IMR-90 (cell line): ENCODE measurements at regions not wholly inside any gene's neighbourhood (a gene's known extent, or its start where the extent isn't known, plus 50 kb on each side); places are given as distances from the start of the nearest gene placed in this dataset.

Source experiments
- ATAC-seq: fragments of 200-7000 bp; cut with Tn5 transposase; 2 replicates; pipeline ENCODE4 v1.9.1; 2020; ENCODE audit warnings: low read depth, mild to moderate bottlenecking, moderate library complexity
- BruUV-seq: library from RNA; stranded (reverse); fragments of 400-500 nt; replicated peaks from 2 replicates; lab custom pipeline; 2021; lab: Mats Ljungman, UMichigan
- CTCF ChIA-PET: fragments of 300-600 bp; formaldehyde crosslinking; extraction: SDS; loops from one replicate; lab custom pipeline; 2021; ENCODE audit warnings: antibody characterized with exemption; lab: Yijun Ruan, JAX
- POLR2A ChIA-PET: fragments of 300-600 bp; sonication (Branson Sonifier 250); formaldehyde crosslinking; loops from one replicate; lab custom pipeline; 2022; ENCODE audit warnings: antibody characterized with exemption; ENCODE audit not compliant: unreplicated experiment; lab: Charles Lee
- DNase-seq: peaks from one replicate; pipeline ENCODE4 v3.0.0; 2013
- H2AFZ ChIP-seq: replicated peaks from 2 replicates; pipeline ENCODE3; 2013; ENCODE audit warnings: low read length, mild to moderate bottlenecking; ENCODE audit not compliant: poor library complexity
- H2AK5ac ChIP-seq: 2 replicates; pipeline ENCODE4 v1.6.1; 2013; ENCODE audit warnings: low read depth, low read length, inconsistent platforms
- H2AK9ac ChIP-seq: replicated peaks from 2 replicates; pipeline ENCODE3; 2013; ENCODE audit warnings: mild to moderate bottlenecking, low read depth, low read length, moderate library complexity; ENCODE audit not compliant: poor library complexity
- H2BK120ac ChIP-seq: 2 replicates; pipeline ENCODE4 v1.6.1; 2013; ENCODE audit warnings: low read depth, low read length, inconsistent platforms
- H2BK15ac ChIP-seq: 3 replicates; pipeline ENCODE4 v1.6.1; 2013; ENCODE audit warnings: low read depth, low read length, inconsistent platforms
- H2BK20ac ChIP-seq: 2 replicates; pipeline ENCODE4 v1.6.1; 2013; ENCODE audit warnings: low read depth, mild to moderate bottlenecking, inconsistent platforms, low read length, moderate library complexity
- H2BK5ac ChIP-seq: 2 replicates; pipeline ENCODE4 v1.6.1; 2013; ENCODE audit warnings: mild to moderate bottlenecking, low read depth, low read length, inconsistent platforms; ENCODE audit not compliant: poor library complexity, severe bottlenecking
- H3K14ac ChIP-seq: replicated peaks from 2 replicates; pipeline ENCODE4 v1.6.1; 2013; ENCODE audit warnings: low read depth, low read length, inconsistent platforms
- H3K18ac ChIP-seq: 2 replicates; pipeline ENCODE4 v1.6.1; 2013; ENCODE audit warnings: low read depth, low read length, control low read depth
- H3K23ac ChIP-seq: 2 replicates; pipeline ENCODE4 v1.6.1; 2013; ENCODE audit warnings: low read depth, low read length, inconsistent platforms
- H3K27ac ChIP-seq: 2 replicates; pipeline ENCODE4 v1.5.1; 2013; ENCODE audit warnings: mild to moderate bottlenecking, control low read depth, low read length; ENCODE audit not compliant: insufficient read depth
- H3K27me3 ChIP-seq: 2 replicates; pipeline ENCODE4 v1.6.1; 2013; ENCODE audit warnings: low read length; ENCODE audit not compliant: control insufficient read depth, insufficient read depth
- H3K36me3 ChIP-seq: 2 replicates; pipeline ENCODE4 v1.6.1; 2013; ENCODE audit warnings: low read length, mixed read lengths; ENCODE audit not compliant: control insufficient read depth, insufficient read depth
- H3K4ac ChIP-seq: 2 replicates; pipeline ENCODE4 v1.6.1; 2013; ENCODE audit warnings: low read depth, low read length, inconsistent platforms
- H3K4me1 ChIP-seq: 2 replicates; pipeline ENCODE4 v1.6.1; 2013; ENCODE audit warnings: low read length, mixed read lengths; ENCODE audit not compliant: control insufficient read depth, insufficient read depth
- H3K4me2 ChIP-seq: 2 replicates; pipeline ENCODE4 v1.6.1; 2013; ENCODE audit warnings: low read depth, mild to moderate bottlenecking, control low read depth, low read length, moderate library complexity
- H3K4me3 ChIP-seq: 2 replicates; pipeline ENCODE4 v1.5.1; 2013; ENCODE audit warnings: low read depth, mild to moderate bottlenecking, control low read depth, low read length, moderate library complexity; ENCODE audit not compliant: insufficient read depth
- H3K56ac ChIP-seq: 2 replicates; pipeline ENCODE4 v1.6.1; 2013; ENCODE audit warnings: low read length, inconsistent platforms; ENCODE audit not compliant: insufficient read depth; ENCODE audit errors: extremely low read depth
- H3K79me1 ChIP-seq, 2 experiments: 2 replicates each; pipeline ENCODE4 v1.6.1; 2013; ENCODE audit warnings: low read length in 2 of 2, inconsistent platforms in 1 of 2, low read depth in 1 of 2
- H3K9ac ChIP-seq: 2 replicates; pipeline ENCODE4 v1.6.1; 2013; ENCODE audit warnings: low read depth, low read length, control low read depth
- H3K9me1 ChIP-seq: 2 replicates; pipeline ENCODE4 v1.6.1; 2013; ENCODE audit warnings: low read length, inconsistent platforms; ENCODE audit not compliant: insufficient read depth
- H3K9me3 ChIP-seq: 2 replicates; pipeline ENCODE4 v1.6.1; 2013; ENCODE audit warnings: low read length; ENCODE audit not compliant: control insufficient read depth, insufficient read depth
- H4K20me1 ChIP-seq: 2 replicates; pipeline ENCODE4 v1.6.1; 2013; ENCODE audit warnings: low read length, inconsistent platforms; ENCODE audit not compliant: insufficient read depth
- H4K5ac ChIP-seq: 2 replicates; pipeline ENCODE4 v1.6.1; 2013; ENCODE audit warnings: mild to moderate bottlenecking, low read depth, low read length, control low read depth
- H4K8ac ChIP-seq, 2 experiments: 2 replicates each; pipeline ENCODE4 v1.6.1; 2013; ENCODE audit warnings: low read depth in 2 of 2, low read length in 2 of 2, control low read depth in 1 of 2, inconsistent platforms in 1 of 2
- H4K91ac ChIP-seq: 2 replicates; pipeline ENCODE4 v1.6.1; 2013; ENCODE audit warnings: low read depth, low read length, inconsistent platforms; ENCODE audit not compliant: insufficient read depth
- BHLHE40 ChIP-seq: fragments of 150-350 bp; IDR thresholded peaks from 2 replicates; pipeline ENCODE4 v1.6.1; 2016; ENCODE audit warnings: mild to moderate bottlenecking, low read depth, low read length
- CEBPB ChIP-seq: IDR thresholded peaks from 2 replicates; pipeline ENCODE4 v1.6.1; 2012; ENCODE audit warnings: low read depth, low read length, improper control_type of control experiment
- CHD1 ChIP-seq: IDR thresholded peaks from 2 replicates; pipeline ENCODE4 v1.6.1; 2012; ENCODE audit warnings: low read depth, low read length, improper control_type of control experiment
- FOS ChIP-seq: fragments of 150-350 bp; IDR thresholded peaks from 2 replicates; pipeline ENCODE4 v1.6.1; 2016; ENCODE audit warnings: low read depth, low read length
- MAFK ChIP-seq: IDR thresholded peaks from 2 replicates; pipeline ENCODE4 v1.6.1; 2012; ENCODE audit warnings: low read depth, low read length, improper control_type of control experiment
- MAZ ChIP-seq: IDR thresholded peaks from 2 replicates; pipeline ENCODE4 v1.6.1; 2012; ENCODE audit warnings: low read depth, mild to moderate bottlenecking, low read length, improper control_type of control experiment, moderate library complexity, borderline replicate concordance
- MXI1 ChIP-seq: IDR thresholded peaks from 2 replicates; pipeline ENCODE4 v1.6.1; 2012; ENCODE audit warnings: low read depth, mild to moderate bottlenecking, low read length, moderate library complexity, borderline replicate concordance
- NFE2L2 ChIP-seq: fragments of 150-350 bp; IDR thresholded peaks from 2 replicates; pipeline ENCODE4 v1.6.1; 2016; ENCODE audit warnings: low read depth, mild to moderate bottlenecking, low read length
- POLR2A ChIP-seq: IDR thresholded peaks from 2 replicates; pipeline ENCODE4 v1.6.1; 2012; ENCODE audit warnings: mild to moderate bottlenecking, low read depth, low read length
- RAD21 ChIP-seq: IDR thresholded peaks from 2 replicates; pipeline ENCODE4 v1.6.1; 2012; ENCODE audit warnings: low read length, improper control_type of control experiment
- RCOR1 ChIP-seq: IDR thresholded peaks from 2 replicates; pipeline ENCODE4 v1.6.1; 2012; ENCODE audit warnings: mild to moderate bottlenecking, low read length, improper control_type of control experiment; ENCODE audit not compliant: insufficient replicate concordance
- RFX5 ChIP-seq: IDR thresholded peaks from 2 replicates; pipeline ENCODE4 v1.8.0; 2012; ENCODE audit warnings: low read depth, mild to moderate bottlenecking, low read length, moderate library complexity
- SMC3 ChIP-seq: fragments of 150-350 bp; IDR thresholded peaks from 2 replicates; pipeline ENCODE4 v1.6.1; 2016; ENCODE audit warnings: low read depth, mild to moderate bottlenecking, antibody characterized with exemption, low read length, moderate library complexity
- USF2 ChIP-seq: fragments of 150-350 bp; IDR thresholded peaks from 2 replicates; pipeline ENCODE4 v1.6.1; 2017; ENCODE audit warnings: mild to moderate bottlenecking, antibody characterized with exemption, low read length, low read depth
- whole genome bisulfite sequencing, 2 experiments: methylation state at CpG; one replicate each; pipeline versions ENCODE4 v1.1.5 to v1.1.7; 2013; ENCODE audit warnings: missing lambda C conversion rate in 2 of 2; ENCODE audit not compliant: insufficient read length in 1 of 2; ENCODE audit errors: extremely low coverage in 2 of 2; 5-methylcytosine and 5-hydroxymethylcytosine counted together
- dilution Hi-C: fragments of 300-500 bp; cut with HindIII; formaldehyde crosslinking; loops from one replicate; pipeline ENCODE4 v1.14.3; 2018; ENCODE audit warnings: low sequenced_read_pairs; ENCODE audit not compliant: unreplicated experiment
- in situ Hi-C: fragments of 300-500 bp; cut with MboI; formaldehyde crosslinking; loops from 3 replicates; pipeline ENCODE4 v1.14.3; 2019; ENCODE audit warnings: low sequenced_read_pairs, inconsistent platforms, mixed read lengths
- intact Hi-C: fragments of 100-400 bp; cut with micrococcal nuclease; formaldehyde crosslinking; loops from 2 replicates; pipeline ENCODE4 v1.10.0; 2022
- TF ChIP-seq, protein P1 (sequence below): conservative IDR thresholded peaks from 2 replicates; pipeline ENCODE4 v1.5.1; 2012; ENCODE audit warnings: mild to moderate bottlenecking, low read depth, low read length, improper control_type of control experiment
- TF ChIP-seq, protein P2 (sequence below): fragments of 150-350 bp; IDR thresholded peaks from 2 replicates; pipeline ENCODE4 v1.6.1; 2016; ENCODE audit warnings: low read depth, mild to moderate bottlenecking, low read length, moderate library complexity, borderline replicate concordance

- H2BK20ac ChIP-seq, result no peak overlapping the region
- H2AK5ac ChIP-seq, result no peak overlapping the region
- ChIA-PET POLR2A (no interaction called here), CTCF (no interaction called here)
- H4K91ac ChIP-seq, result no peak overlapping the region
- BruUV-seq, result no TSS peak
- no peak overlapping the region for H2BK120ac ChIP-seq
- H3K4me1 ChIP-seq, result no peaks in the 10 kb centered on the region
- H2AFZ ChIP-seq, result no peak overlapping the region
- H2BK15ac ChIP-seq, result no peak overlapping the region
- ATAC-seq (no peak), DNase-seq (no peak)
- no peak overlapping the region for H3K18ac ChIP-seq
- no peak overlapping the region for H3K23ac ChIP-seq
- no peaks in the 10 kb centered on the region for H3K79me1 ChIP-seq
- TF ChIP-seq MAZ, result no peak
- no peak for TF ChIP-seq FOS
- TF ChIP-seq SMC3, result no peak
- TF ChIP-seq, protein P1, sequence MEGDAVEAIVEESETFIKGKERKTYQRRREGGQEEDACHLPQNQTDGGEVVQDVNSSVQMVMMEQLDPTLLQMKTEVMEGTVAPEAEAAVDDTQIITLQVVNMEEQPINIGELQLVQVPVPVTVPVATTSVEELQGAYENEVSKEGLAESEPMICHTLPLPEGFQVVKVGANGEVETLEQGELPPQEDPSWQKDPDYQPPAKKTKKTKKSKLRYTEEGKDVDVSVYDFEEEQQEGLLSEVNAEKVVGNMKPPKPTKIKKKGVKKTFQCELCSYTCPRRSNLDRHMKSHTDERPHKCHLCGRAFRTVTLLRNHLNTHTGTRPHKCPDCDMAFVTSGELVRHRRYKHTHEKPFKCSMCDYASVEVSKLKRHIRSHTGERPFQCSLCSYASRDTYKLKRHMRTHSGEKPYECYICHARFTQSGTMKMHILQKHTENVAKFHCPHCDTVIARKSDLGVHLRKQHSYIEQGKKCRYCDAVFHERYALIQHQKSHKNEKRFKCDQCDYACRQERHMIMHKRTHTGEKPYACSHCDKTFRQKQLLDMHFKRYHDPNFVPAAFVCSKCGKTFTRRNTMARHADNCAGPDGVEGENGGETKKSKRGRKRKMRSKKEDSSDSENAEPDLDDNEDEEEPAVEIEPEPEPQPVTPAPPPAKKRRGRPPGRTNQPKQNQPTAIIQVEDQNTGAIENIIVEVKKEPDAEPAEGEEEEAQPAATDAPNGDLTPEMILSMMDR, result no peak
- TF ChIP-seq MAFK, result no peak
- no peak for TF ChIP-seq NFE2L2
- no peak for TF ChIP-seq BHLHE40
- no peak for TF ChIP-seq RFX5
- no peak for TF ChIP-seq MXI1
- TF ChIP-seq RCOR1, result no peak
- TF ChIP-seq USF2, result no peak
- no peak for TF ChIP-seq RAD21
- no peak for TF ChIP-seq POLR2A
- TF ChIP-seq CEBPB, result no peak
- TF ChIP-seq, protein P2, sequence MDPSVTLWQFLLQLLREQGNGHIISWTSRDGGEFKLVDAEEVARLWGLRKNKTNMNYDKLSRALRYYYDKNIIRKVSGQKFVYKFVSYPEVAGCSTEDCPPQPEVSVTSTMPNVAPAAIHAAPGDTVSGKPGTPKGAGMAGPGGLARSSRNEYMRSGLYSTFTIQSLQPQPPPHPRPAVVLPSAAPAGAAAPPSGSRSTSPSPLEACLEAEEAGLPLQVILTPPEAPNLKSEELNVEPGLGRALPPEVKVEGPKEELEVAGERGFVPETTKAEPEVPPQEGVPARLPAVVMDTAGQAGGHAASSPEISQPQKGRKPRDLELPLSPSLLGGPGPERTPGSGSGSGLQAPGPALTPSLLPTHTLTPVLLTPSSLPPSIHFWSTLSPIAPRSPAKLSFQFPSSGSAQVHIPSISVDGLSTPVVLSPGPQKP, result no peak
- TF ChIP-seq CHD1, result no peak
- H3K9me3 ChIP-seq, result peaks cover 6% of the 10 kb centered on the region
- intact Hi-C loops, result no loop called here
- no peak overlapping the region for H3K4ac ChIP-seq
- H3K14ac ChIP-seq, result no peak overlapping the region
- no peaks in the 10 kb centered on the region for H3K27me3 ChIP-seq
- no peak overlapping the region for H3K9ac ChIP-seq
- H3K4me2 ChIP-seq, result no peak overlapping the region
- H4K20me1 ChIP-seq, result no peaks in the 10 kb centered on the region
- H3K36me3 ChIP-seq, result no peaks in the 10 kb centered on the region
- H3K27ac ChIP-seq, result no peak overlapping the region
- H2BK5ac ChIP-seq, result no peak overlapping the region
- no peaks in the 10 kb centered on the region for H3K9me1 ChIP-seq
- H4K5ac ChIP-seq, result no peak overlapping the region
- no peak overlapping the region for H3K4me3 ChIP-seq
- dilution Hi-C loops, result no loop called here
- no peak overlapping the region for H3K56ac ChIP-seq
- H4K8ac ChIP-seq, result no peak overlapping the region
- no peak overlapping the region for H2AK9ac ChIP-seq
- in situ Hi-C loops, result no loop called here
- WGBS, 2 experiments, result no CpG with 5 or more reads among the region's 6 CpGs
Measured at GRCh38 chr11:42410251-42410955, 901.4 kb upstream of the API5 start.
